Astrocyte of the spinal cord (primary cell): ENCODE measurements at regions not wholly inside any gene's neighbourhood (a gene's known extent, or its start where the extent isn't known, plus 50 kb on each side); places are given as distances from the start of the nearest gene placed in this dataset.
"Not testable (repeated sequence)": the region's sequence is repeated elsewhere in the genome, so short reads cannot be mapped to it uniquely, and the experiment has no call there.

Experiments
- DNase-seq: peaks from one replicate; pipeline ENCODE4 v3.0.0; 2011; ENCODE audit warnings: low read depth, low spot score
- H3K4me3 ChIP-seq: 2 replicates; pipeline ENCODE4 v1.5.1; 2011; ENCODE audit warnings: low read depth, mild to moderate bottlenecking, low read length, moderate library complexity
- in situ Hi-C: cut with HindIII; loops from 2 replicates; pipeline ENCODE4 v1.10.0; 2017; ENCODE audit warnings: low sequenced_read_pairs
- TF ChIP-seq, protein P1 (sequence below): IDR thresholded peaks from 2 replicates; pipeline ENCODE4 v1.5.1; 2012; ENCODE audit warnings: low read depth, mild to moderate bottlenecking, low read length, inconsistent platforms

GRCh38 chr7:41567731-41568114, 135.2 kb downstream of the INHBA start:
- in situ Hi-C loops, result no loop called here
- TF ChIP-seq, protein P1, sequence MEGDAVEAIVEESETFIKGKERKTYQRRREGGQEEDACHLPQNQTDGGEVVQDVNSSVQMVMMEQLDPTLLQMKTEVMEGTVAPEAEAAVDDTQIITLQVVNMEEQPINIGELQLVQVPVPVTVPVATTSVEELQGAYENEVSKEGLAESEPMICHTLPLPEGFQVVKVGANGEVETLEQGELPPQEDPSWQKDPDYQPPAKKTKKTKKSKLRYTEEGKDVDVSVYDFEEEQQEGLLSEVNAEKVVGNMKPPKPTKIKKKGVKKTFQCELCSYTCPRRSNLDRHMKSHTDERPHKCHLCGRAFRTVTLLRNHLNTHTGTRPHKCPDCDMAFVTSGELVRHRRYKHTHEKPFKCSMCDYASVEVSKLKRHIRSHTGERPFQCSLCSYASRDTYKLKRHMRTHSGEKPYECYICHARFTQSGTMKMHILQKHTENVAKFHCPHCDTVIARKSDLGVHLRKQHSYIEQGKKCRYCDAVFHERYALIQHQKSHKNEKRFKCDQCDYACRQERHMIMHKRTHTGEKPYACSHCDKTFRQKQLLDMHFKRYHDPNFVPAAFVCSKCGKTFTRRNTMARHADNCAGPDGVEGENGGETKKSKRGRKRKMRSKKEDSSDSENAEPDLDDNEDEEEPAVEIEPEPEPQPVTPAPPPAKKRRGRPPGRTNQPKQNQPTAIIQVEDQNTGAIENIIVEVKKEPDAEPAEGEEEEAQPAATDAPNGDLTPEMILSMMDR, result no peak
- peak; percentile 22 for DNase-seq

DNA sequence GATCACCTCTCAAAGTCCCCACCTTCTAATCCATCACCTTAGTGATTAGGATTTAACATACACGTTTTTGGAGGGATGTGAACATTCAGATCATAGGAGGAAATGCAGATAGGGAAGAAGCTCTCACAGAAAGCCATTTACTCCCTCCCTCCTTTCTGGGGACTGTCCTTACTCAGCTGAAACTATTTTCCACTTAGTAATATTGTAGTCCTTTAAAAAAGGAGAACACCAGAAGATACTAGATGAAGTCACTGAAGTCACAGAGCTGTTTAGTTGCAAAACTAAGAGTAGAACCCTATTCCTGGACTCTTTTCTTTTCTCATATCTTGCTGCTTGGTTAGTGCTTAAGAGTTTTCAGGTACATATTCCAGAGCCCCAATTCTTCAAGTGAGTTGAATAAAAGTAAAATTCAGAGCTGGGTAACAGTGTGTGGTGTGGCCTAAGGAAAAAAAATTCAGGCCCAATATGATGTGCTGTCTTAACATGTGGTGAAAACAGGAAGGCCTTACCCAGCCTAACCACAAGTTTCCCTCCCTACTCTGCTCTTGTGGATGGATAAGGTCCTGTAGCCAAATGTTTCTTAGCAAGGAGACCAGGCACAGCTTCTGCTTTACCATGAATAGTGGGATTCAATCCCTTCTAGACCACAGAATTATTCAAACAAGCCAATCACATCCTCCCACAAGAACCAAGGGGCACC, 135.7 kb downstream of the INHBA start:
- in situ Hi-C loops, result no loop called here
- H3K4me3 ChIP-seq, result no peak overlapping the region
- peak; percentile 7 for DNase-seq
- TF ChIP-seq, protein P1, result no peak

More at GRCh38 chr7:41567731-41568114, 135.2 kb downstream of the INHBA start:
- H3K4me3 ChIP-seq, result no peak overlapping the region

- in situ Hi-C loops, result no loop called here
- TF ChIP-seq, protein P1, result no peak
- DNase-seq, result no peak
- no peak overlapping the region for H3K4me3 ChIP-seq
These were observed 136.3 kb downstream of the INHBA start for GRCh38 chr7:41566581-41566980.

- TF ChIP-seq, protein P1, result no peak
- in situ Hi-C loops, result no loop called here
- H3K4me3 ChIP-seq, result no peak overlapping the region
- DNase-seq, result no peak
These were observed 137.2 kb downstream of the INHBA start for GRCh38 chr7:41565655-41566054.

DNA sequence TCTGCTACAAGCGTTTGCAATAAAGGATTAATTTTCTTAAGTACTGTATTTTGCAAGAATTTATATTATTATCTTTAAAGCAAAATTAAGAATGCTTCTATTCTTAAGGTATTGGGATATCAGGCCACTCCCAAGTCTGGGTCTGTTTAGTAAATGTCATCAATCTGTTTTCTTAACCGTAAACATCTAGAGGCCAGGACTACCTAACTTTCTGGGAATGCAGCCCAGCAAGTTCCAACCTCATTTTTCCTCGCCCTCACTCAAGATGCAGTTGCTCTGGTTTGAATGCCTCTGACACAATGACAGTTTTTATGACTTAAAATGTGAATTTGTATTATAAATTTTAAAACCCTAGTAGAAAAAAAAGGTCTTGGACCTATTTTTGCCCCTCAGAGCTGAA, 143.5 kb downstream of the INHBA start:
- in situ Hi-C loops, result no loop called here
- H3K4me3 ChIP-seq, result no peak overlapping the region
- TF ChIP-seq, protein P1, result no peak
- no peak for DNase-seq

DNA sequence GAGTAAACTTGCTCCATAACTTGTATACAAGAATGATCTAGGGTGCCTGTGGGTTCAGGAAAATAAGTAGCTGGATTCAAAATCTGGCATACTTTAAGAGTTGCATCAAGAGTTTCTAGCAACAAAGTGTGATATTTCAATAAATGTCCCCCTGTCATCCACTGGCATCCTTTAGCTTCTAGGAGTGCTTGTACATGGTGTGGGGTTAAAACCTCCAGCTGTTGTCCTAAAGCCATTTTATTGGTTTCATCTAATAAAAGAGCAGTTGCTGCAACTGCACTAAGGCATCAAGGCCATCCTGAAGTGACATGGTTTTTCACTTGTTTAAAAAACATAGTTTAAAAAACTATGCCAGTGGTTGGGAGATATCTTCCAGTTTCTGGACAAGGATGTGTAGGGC, 148.4 kb downstream of the INHBA start:
- TF ChIP-seq, protein P1, result no peak
- H3K4me3 ChIP-seq, result no peak overlapping the region
- in situ Hi-C loops, result no loop called here
- no peak for DNase-seq

DNA sequence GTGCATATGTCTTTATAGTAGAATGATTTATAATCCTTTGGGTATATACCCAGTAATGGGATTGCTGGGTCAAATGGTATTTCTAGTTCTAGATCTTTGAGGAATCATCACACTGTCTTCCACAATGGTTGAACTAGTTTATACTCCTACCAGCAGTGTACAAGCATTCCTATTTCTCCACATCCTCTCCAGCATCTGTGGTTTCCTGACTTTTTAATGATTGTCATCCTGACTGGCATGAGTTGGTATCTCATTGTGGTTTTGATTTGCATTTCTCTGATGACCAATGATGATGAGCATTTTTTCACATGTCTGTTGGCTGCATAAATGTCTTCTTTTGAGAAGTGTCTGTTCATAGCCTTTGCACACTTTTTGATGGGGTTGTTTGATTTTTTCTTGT, 152.8 kb downstream of the INHBA start:
- H3K4me3 ChIP-seq, in situ Hi-C loops, DNase-seq: not testable (repeated sequence)
